ENCODE measurements at regions not wholly inside any gene's neighbourhood (a gene's known extent, or its start where the extent isn't known, plus 50 kb on each side); places are given as distances from the start of the nearest gene placed in this dataset.

DNA sequence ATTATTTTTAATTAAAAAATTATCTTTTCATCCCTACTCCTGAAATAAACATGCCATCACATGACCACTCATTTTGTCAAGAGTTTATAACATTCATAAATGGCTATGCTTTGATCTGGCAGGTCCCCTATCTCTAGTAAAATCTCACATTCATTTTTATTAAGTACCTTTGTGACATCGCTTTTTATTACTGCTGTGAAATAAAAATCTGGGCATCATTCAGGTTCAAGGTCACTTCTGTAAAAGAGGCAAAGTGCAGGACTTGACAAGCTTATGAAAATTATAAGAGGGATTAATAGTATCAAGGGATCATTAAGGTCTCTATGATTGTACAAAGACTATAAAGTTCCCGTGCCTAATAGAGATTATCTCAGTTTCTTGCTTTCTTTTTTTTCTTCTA lies 416.8 kb upstream of the SEMA3A start:
- H3K9me3 ChIP-seq (ENCODE audit: low read length): peaks cover 30% of the 10 kb centered on the region
- no peak overlapping the region for H3K4me3 ChIP-seq (ENCODE audit: low read length)
- no peak for DNase-seq
- H3K9ac ChIP-seq (ENCODE audit: low read length): no peak overlapping the region
- no peaks in the 10 kb centered on the region for H3K4me1 ChIP-seq (ENCODE audit: low read length)
- no peaks in the 10 kb centered on the region for H3K79me2 ChIP-seq (ENCODE audit: low read length)
- H2AFZ ChIP-seq (ENCODE audit: low read length): no peak overlapping the region
- no peak overlapping the region for H3K4me2 ChIP-seq (ENCODE audit: low read depth, low read length, poor library complexity, severe bottlenecking)
- H3K27ac ChIP-seq (ENCODE audit: low read length): no peak overlapping the region
- no peaks in the 10 kb centered on the region for H4K20me1 ChIP-seq (ENCODE audit: insufficient read depth, low read depth, low read length)
- no peaks in the 10 kb centered on the region for H3K36me3 ChIP-seq (ENCODE audit: insufficient read depth, low read length)
- no peaks in the 10 kb centered on the region for H3K27me3 ChIP-seq (ENCODE audit: low read length)
- H3K9me2 ChIP-seq (replicated peaks; ENCODE audit: insufficient read depth, low read length): no peaks in the 10 kb centered on the region

DNA sequence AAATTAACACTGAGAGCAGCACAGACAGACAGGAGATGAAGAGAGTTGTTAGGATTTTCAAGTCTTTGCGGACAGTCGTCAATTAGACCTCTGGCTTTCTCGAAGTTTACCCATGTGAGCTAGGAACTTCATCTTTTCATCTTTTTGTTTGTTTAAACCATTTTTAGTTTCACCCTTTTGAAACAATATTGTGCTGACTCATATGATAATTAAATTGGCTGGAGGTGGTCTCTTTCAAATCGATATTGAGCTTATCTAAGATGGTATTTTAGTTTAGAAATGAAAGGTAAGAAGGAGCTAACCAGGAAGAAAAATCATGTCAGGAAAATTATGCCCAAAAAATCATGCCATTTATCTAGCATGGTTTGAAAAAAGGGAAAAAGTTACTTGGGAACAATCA lies 415.8 kb upstream of the SEMA3A start:
- H3K4me1 ChIP-seq (ENCODE audit: low read length): no peaks in the 10 kb centered on the region
- H3K4me2 ChIP-seq (ENCODE audit: low read depth, low read length, poor library complexity, severe bottlenecking): no peak overlapping the region
- DNase-seq: no peak
- H3K27ac ChIP-seq (ENCODE audit: low read length): no peak overlapping the region
- no peaks in the 10 kb centered on the region for H3K9me2 ChIP-seq (replicated peaks; ENCODE audit: insufficient read depth, low read length)
- H3K27me3 ChIP-seq (ENCODE audit: low read length): no peaks in the 10 kb centered on the region
- H2AFZ ChIP-seq (ENCODE audit: low read length): no peak overlapping the region
- H3K9me3 ChIP-seq (ENCODE audit: low read length): peaks cover 30% of the 10 kb centered on the region
- no peak overlapping the region for H3K9ac ChIP-seq (ENCODE audit: low read length)
- no peaks in the 10 kb centered on the region for H3K79me2 ChIP-seq (ENCODE audit: low read length)
- H3K36me3 ChIP-seq (ENCODE audit: insufficient read depth, low read length): no peaks in the 10 kb centered on the region
- H3K4me3 ChIP-seq (ENCODE audit: low read length): no peak overlapping the region
- H4K20me1 ChIP-seq (ENCODE audit: insufficient read depth, low read depth, low read length): no peaks in the 10 kb centered on the region

DNA sequence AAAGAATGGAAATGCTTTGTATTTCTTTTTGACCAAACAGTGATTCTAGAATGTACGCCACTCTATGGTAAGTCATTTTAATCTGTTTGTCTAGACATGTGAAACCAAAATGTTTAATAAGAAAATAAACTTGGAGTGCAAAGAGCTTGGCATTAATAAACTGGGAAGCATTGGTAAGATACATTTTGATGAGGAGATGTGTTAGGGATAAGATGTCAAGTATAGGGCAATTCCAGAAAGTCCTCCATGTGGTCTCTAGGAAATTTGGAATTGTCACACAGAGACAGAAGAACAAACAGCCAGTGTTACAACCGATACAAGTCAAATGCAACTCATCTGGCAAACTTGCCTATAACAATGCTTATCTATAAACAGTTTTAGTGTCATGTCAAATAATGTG lies 410.7 kb upstream of the SEMA3A start:
- no peaks in the 10 kb centered on the region for H4K20me1 ChIP-seq (ENCODE audit: insufficient read depth, low read depth, low read length)
- H3K79me2 ChIP-seq (ENCODE audit: low read length): no peaks in the 10 kb centered on the region
- DNase-seq: no peak
- no peak overlapping the region for H3K4me2 ChIP-seq (ENCODE audit: low read depth, low read length, poor library complexity, severe bottlenecking)
- H3K9me2 ChIP-seq (replicated peaks; ENCODE audit: insufficient read depth, low read length): no peaks in the 10 kb centered on the region
- H3K4me1 ChIP-seq (ENCODE audit: low read length): no peaks in the 10 kb centered on the region
- no peak overlapping the region for H3K9ac ChIP-seq (ENCODE audit: low read length)
- no peaks in the 10 kb centered on the region for H3K27me3 ChIP-seq (ENCODE audit: low read length)
- H3K4me3 ChIP-seq (ENCODE audit: low read length): no peak overlapping the region
- peaks cover 32% of the 10 kb centered on the region for H3K9me3 ChIP-seq (ENCODE audit: low read length)
- H3K27ac ChIP-seq (ENCODE audit: low read length): no peak overlapping the region
- H3K36me3 ChIP-seq (ENCODE audit: insufficient read depth, low read length): no peaks in the 10 kb centered on the region
- no peak overlapping the region for H2AFZ ChIP-seq (ENCODE audit: low read length)

DNA sequence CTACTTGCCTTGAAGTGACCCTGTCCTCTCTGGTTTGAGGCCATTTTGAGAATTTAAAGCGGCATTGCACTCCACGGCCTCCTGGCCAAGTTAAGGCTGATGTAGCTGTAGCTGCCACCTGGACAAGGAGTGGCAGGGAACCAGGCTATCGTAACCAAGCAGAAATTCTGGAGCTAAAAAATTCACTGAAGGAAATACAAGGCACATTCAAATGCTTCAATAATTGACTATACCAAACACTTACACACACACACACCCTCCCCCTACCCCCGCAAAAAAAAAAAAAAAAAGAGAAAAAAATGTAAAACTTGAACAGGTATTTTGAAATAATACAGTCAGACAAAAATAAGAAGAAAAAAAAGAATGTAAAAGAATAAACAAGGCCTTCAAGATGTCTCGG lies 409.0 kb upstream of the SEMA3A start:
- no peak overlapping the region for H2AFZ ChIP-seq (ENCODE audit: low read length)
- H3K9me3 ChIP-seq (ENCODE audit: low read length): peaks cover 29% of the 10 kb centered on the region
- no peak overlapping the region for H3K4me2 ChIP-seq (ENCODE audit: low read depth, low read length, poor library complexity, severe bottlenecking)
- H3K9ac ChIP-seq (ENCODE audit: low read length): no peak overlapping the region
- no peak overlapping the region for H3K27ac ChIP-seq (ENCODE audit: low read length)
- no peaks in the 10 kb centered on the region for H3K27me3 ChIP-seq (ENCODE audit: low read length)
- H3K36me3 ChIP-seq (ENCODE audit: insufficient read depth, low read length): no peaks in the 10 kb centered on the region
- DNase-seq: no peak
- no peak overlapping the region for H3K4me3 ChIP-seq (ENCODE audit: low read length)
- H3K9me2 ChIP-seq (replicated peaks; ENCODE audit: insufficient read depth, low read length): no peaks in the 10 kb centered on the region
- H4K20me1 ChIP-seq (ENCODE audit: insufficient read depth, low read depth, low read length): no peaks in the 10 kb centered on the region
- no peaks in the 10 kb centered on the region for H3K79me2 ChIP-seq (ENCODE audit: low read length)
- no peaks in the 10 kb centered on the region for H3K4me1 ChIP-seq (ENCODE audit: low read length)

DNA sequence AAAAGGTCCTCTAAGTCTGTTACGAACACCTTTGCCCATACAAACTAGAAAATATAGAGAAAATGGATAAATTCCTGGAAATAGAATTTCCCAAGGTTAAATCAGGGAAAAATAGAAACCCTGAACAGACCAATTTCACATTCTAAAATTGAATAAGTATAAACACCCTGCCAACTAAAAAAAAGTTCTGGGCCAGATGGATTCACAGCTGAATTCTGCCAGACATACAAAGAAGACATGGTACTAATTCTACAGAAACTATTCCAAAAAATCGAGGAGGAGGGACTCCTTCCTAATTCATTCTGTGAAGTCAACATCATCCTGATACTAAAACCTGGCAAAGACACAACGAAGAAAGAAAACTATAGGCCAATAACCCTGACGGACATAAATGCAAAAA lies 400.4 kb upstream of the SEMA3A start:
- DNase-seq: no peak
- no peak overlapping the region for H2AFZ ChIP-seq (ENCODE audit: low read length)
- no peaks in the 10 kb centered on the region; the same call in 1 of the 2 replicates for H3K9me3 ChIP-seq (ENCODE audit: low read length)
- no peak overlapping the region for H3K27ac ChIP-seq (ENCODE audit: low read length)
- no peaks in the 10 kb centered on the region for H4K20me1 ChIP-seq (ENCODE audit: insufficient read depth, low read depth, low read length)
- H3K27me3 ChIP-seq (ENCODE audit: low read length): no peaks in the 10 kb centered on the region
- H3K79me2 ChIP-seq (ENCODE audit: low read length): no peaks in the 10 kb centered on the region
- no peak overlapping the region for H3K4me3 ChIP-seq (ENCODE audit: low read length)
- H3K36me3 ChIP-seq (ENCODE audit: insufficient read depth, low read length): no peaks in the 10 kb centered on the region
- no peak overlapping the region for H3K4me2 ChIP-seq (ENCODE audit: low read depth, low read length, poor library complexity, severe bottlenecking)
- no peaks in the 10 kb centered on the region for H3K4me1 ChIP-seq (ENCODE audit: low read length)
- H3K9me2 ChIP-seq (replicated peaks; ENCODE audit: insufficient read depth, low read length): no peaks in the 10 kb centered on the region
- H3K9ac ChIP-seq (ENCODE audit: low read length): no peak overlapping the region

DNA sequence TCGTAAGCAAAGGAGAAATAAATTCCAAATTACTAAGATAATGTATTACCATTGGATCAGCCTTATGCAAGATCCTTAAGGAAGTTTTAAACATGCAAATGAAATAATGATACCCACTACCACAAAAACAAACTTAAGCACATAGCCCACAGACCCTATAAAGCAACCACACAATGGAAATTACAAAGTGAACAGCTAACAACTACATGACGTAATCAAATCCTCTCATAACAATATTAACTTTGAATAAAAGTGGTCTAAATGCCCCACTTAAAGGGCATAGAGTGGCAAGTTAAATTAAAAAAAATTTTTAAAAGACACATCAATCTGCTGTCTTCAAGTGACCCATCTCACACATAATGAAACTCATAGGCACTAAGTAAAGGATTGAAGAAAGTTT lies 397.3 kb upstream of the SEMA3A start:
- Histone ChIP-seq H3K9me2 (replicated peaks; ENCODE audit: insufficient read depth, low read length) (no peaks in the 10 kb centered on the region), H3K4me1 (ENCODE audit: low read length) (no peaks in the 10 kb centered on the region), H3K27ac (ENCODE audit: low read length) (no peak overlapping the region), H3K4me3 (ENCODE audit: low read length) (no peak overlapping the region), H3K9me3 (ENCODE audit: low read length) (no peaks in the 10 kb centered on the region), H2AFZ (ENCODE audit: low read length) (no peak overlapping the region), H3K9ac (ENCODE audit: low read length) (no peak overlapping the region), H3K27me3 (ENCODE audit: low read length) (no peaks in the 10 kb centered on the region), H3K36me3 (ENCODE audit: insufficient read depth, low read length) (no peaks in the 10 kb centered on the region), H3K4me2 (ENCODE audit: low read depth, low read length, poor library complexity, severe bottlenecking) (no peak overlapping the region), H3K79me2 (ENCODE audit: low read length) (no peaks in the 10 kb centered on the region), H4K20me1 (ENCODE audit: insufficient read depth, low read depth, low read length) (no peaks in the 10 kb centered on the region)
- DNase-seq: no peak

DNA sequence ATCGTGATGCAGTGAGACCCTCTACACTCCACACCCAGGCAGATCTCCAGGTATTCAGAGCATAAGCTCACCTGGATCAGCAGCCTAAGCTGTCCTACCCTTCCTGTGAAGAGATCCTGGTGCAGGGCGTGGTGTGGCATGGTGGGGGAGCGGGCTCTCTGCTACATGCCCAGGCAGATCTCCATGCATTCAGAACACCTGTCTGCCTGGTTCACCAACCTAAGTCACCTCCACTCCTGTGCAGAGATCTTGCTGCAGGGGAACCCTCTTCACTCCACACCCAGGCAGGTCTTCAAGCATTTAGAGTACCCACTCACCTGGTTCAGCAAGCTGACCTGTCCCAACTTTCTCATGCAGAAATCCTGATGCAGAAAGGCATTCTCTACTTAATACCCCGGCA lies 394.4 kb upstream of the SEMA3A start:
- H3K27ac ChIP-seq (ENCODE audit: low read length): no peak overlapping the region
- no peak for DNase-seq
- no peak overlapping the region for H2AFZ ChIP-seq (ENCODE audit: low read length)
- no peaks in the 10 kb centered on the region for H3K27me3 ChIP-seq (ENCODE audit: low read length)
- H3K79me2 ChIP-seq (ENCODE audit: low read length): no peaks in the 10 kb centered on the region
- H3K36me3 ChIP-seq (ENCODE audit: insufficient read depth, low read length): no peaks in the 10 kb centered on the region
- H3K9me2 ChIP-seq (replicated peaks; ENCODE audit: insufficient read depth, low read length): no peaks in the 10 kb centered on the region
- H3K4me3 ChIP-seq (ENCODE audit: low read length): no peak overlapping the region
- H3K9ac ChIP-seq (ENCODE audit: low read length): no peak overlapping the region
- H3K4me1 ChIP-seq (ENCODE audit: low read length): no peaks in the 10 kb centered on the region
- no peaks in the 10 kb centered on the region for H4K20me1 ChIP-seq (ENCODE audit: insufficient read depth, low read depth, low read length)
- no peak overlapping the region for H3K4me2 ChIP-seq (ENCODE audit: low read depth, low read length, poor library complexity, severe bottlenecking)
- H3K9me3 ChIP-seq (ENCODE audit: low read length): peaks cover 10% of the 10 kb centered on the region; the same call in 1 of the 2 replicates

DNA sequence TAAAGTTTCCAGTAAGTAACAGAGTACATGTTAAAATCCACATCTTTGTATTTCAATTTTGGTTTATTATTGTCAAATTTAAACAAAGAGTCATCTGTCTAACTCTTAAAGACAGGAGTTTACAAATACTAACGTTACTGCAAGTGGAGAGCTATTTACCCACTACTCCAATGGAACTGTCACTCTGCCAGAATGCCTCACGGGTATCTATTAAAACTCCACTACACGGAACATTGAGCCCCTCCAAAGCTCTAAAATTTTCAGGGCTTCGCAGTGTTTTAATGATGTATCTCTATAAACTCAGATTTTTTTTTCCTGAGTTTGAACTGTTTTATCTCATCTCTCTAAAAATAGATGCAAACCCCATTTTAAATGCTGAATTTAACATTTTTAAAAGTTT lies 388.7 kb upstream of the SEMA3A start:
- no peak overlapping the region for H3K27ac ChIP-seq (ENCODE audit: low read length)
- no peak overlapping the region for H2AFZ ChIP-seq (ENCODE audit: low read length)
- no peaks in the 10 kb centered on the region for H3K79me2 ChIP-seq (ENCODE audit: low read length)
- no peaks in the 10 kb centered on the region for H4K20me1 ChIP-seq (ENCODE audit: insufficient read depth, low read depth, low read length)
- H3K9ac ChIP-seq (ENCODE audit: low read length): no peak overlapping the region
- H3K36me3 ChIP-seq (ENCODE audit: insufficient read depth, low read length): no peaks in the 10 kb centered on the region
- peaks cover 30% of the 10 kb centered on the region for H3K9me3 ChIP-seq (ENCODE audit: low read length)
- no peaks in the 10 kb centered on the region for H3K27me3 ChIP-seq (ENCODE audit: low read length)
- H3K4me2 ChIP-seq (ENCODE audit: low read depth, low read length, poor library complexity, severe bottlenecking): no peak overlapping the region
- no peaks in the 10 kb centered on the region for H3K4me1 ChIP-seq (ENCODE audit: low read length)
- no peak for DNase-seq
- H3K9me2 ChIP-seq (replicated peaks; ENCODE audit: insufficient read depth, low read length): no peaks in the 10 kb centered on the region
- no peak overlapping the region for H3K4me3 ChIP-seq (ENCODE audit: low read length)

DNA sequence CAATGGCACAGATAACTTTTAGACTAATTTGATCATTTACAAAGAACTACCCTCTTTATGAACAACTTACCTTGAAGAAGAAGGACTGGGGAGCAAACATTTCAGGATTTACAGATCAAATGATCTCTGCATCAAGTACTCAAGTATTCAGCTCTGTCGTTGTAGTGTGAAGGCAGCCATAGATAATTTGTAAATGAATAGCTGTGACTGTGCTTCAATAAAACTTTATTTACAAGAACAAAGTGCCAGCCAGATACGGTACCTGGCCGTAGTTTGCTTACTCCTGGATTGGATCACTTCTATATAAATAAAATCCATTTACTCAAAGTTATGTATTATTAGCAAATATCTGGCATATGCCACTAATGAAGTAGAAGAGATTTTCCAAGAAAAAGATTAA lies 388.2 kb upstream of the SEMA3A start:
- H3K27ac ChIP-seq (ENCODE audit: low read length): no peak overlapping the region
- H3K4me3 ChIP-seq (ENCODE audit: low read length): no peak overlapping the region
- H3K9ac ChIP-seq (ENCODE audit: low read length): no peak overlapping the region

More for the DNA sequence above, 388.2 kb upstream of the SEMA3A start:
- H2AFZ ChIP-seq (ENCODE audit: low read length): no peak overlapping the region
- no peak for DNase-seq
- no peaks in the 10 kb centered on the region for H3K4me1 ChIP-seq (ENCODE audit: low read length)
- H3K4me2 ChIP-seq (ENCODE audit: low read depth, low read length, poor library complexity, severe bottlenecking): no peak overlapping the region
- H4K20me1 ChIP-seq (ENCODE audit: insufficient read depth, low read depth, low read length): no peaks in the 10 kb centered on the region
- no peaks in the 10 kb centered on the region for H3K9me2 ChIP-seq (replicated peaks; ENCODE audit: insufficient read depth, low read length)
- H3K36me3 ChIP-seq (ENCODE audit: insufficient read depth, low read length): no peaks in the 10 kb centered on the region
- peaks cover 31% of the 10 kb centered on the region for H3K9me3 ChIP-seq (ENCODE audit: low read length)
- no peaks in the 10 kb centered on the region for H3K27me3 ChIP-seq (ENCODE audit: low read length)
- no peaks in the 10 kb centered on the region for H3K79me2 ChIP-seq (ENCODE audit: low read length)
